Glomerular endothelial cell (primary cell): ENCODE measurements at regions not wholly inside any gene's neighbourhood (a gene's known extent, or its start where the extent isn't known, plus 50 kb on each side); places are given as distances from the start of the nearest gene placed in this dataset.
"Not testable (repeated sequence)": the region's sequence is repeated elsewhere in the genome, so short reads cannot be mapped to it uniquely, and the experiment has no call there.

ENCODE experiments used
- DNase-seq: peaks from one replicate; pipeline ENCODE4 v3.0.0-alpha.2; 2011; ENCODE audit warnings: low read depth, low spot score; ENCODE audit errors: extremely low read depth

DNA sequence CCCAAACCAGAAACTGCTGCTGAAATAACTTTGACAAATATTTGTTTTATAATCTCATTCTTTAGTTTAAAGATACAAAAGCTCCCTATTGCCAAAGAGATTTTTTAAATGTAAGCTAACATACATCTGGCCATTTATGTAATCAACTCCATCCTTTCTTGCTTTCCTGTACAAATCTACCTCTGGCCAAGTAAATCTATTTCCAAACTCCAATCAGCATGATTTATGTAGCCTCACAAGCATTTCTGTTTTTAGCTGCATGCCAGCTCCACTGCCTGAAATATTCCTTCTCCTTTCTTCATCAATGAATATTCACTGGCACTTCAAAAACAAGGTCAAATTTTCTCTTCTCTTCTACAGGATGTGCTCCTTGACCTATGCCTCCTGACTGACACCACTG lies 80.0 kb downstream of the SHOX2 start:
- no peak for DNase-seq

GRCh38 chr3:158019897-158020296 lies 86.3 kb downstream of the SHOX2 start:
- not testable (repeated sequence) for DNase-seq

- no peak for DNase-seq
Observed at GRCh38 chr3:158018462-158018861, 87.8 kb downstream of the SHOX2 start.

- DNase-seq, result no peak
Observed at GRCh38 chr3:158012901-158013300, 93.3 kb downstream of the SHOX2 start.

DNA sequence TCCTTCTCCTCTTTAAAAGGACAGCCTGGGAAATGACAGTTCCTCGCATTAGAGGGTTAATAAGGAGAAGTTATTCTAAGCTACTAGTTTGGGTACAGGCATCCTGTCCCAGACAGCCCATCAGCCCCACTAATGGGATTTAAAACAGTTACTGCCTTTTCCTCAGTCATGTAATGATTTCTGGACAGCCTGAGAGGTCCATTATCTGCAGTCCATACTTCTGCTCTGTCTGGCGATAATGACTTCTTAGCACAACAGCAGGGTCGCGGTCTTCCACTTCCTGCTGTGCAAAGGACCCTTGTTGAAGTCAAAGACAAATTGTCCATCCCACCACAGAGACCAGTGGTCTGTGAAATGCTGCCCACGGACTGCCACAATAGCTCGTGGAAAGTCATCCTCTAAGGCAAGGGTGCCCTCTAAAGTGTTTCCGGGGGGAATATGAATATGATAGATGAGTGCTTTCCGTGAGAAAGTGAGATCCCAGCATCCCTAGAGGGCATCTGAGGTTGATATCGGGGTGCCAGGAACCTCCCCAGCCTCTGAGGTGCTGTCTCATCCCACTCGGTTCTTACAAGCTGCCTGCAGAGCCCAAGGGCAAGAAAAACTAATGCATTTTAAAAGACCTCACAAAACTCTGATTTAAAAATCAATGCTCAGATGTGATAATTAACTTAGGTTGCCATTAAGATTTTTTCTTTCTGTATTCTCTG lies 100.7 kb downstream of the SHOX2 start:
- no peak for DNase-seq

GRCh38 chr3:157999246-157999645 lies 107.0 kb downstream of the SHOX2 start:
- no peak for DNase-seq

- DNase-seq, result no peak
Observed at GRCh38 chr3:157982359-157982758, 123.9 kb downstream of the SHOX2 start.

DNA sequence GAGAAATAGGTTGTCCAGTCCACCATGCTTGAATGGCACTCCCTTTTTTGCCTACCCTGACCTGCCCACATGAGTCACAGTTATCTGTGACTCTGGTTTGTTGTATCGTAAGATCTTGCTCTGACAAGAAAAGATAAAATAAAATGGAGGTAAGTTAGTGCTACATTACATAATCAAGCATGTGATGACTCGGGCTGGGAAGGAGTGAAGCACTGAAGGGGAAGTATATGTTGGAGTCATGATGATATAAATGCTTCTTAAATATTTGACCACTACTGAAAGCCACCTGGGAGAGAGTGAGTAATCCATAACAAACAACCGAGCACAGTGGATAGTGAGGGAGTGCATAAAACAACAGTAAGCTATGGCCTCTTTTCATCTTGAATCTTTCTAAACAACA lies 124.4 kb downstream of the SHOX2 start:
- DNase-seq, result no peak

DNA sequence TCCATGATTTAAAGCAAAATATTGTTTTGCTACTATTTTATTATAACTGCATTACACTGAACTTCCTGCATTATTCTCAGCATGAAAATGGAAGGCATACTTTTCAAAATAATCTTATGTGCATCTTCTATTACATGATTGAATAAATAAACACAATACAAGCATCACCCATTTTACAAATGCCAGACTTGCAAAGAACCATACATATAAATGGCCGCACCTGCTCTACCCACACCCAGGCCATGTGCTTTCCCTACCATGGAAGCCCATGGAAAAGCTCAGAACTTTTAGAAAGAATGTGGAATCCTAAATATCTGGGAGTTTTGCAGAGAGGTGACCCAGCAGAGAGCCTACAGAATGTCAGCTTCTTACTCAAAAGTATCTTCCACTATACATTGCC lies 127.2 kb downstream of the SHOX2 start:
- no peak for DNase-seq

GRCh38 chr3:157961665-157962064 lies 144.6 kb downstream of the SHOX2 start:
- DNase-seq, result no peak

DNA sequence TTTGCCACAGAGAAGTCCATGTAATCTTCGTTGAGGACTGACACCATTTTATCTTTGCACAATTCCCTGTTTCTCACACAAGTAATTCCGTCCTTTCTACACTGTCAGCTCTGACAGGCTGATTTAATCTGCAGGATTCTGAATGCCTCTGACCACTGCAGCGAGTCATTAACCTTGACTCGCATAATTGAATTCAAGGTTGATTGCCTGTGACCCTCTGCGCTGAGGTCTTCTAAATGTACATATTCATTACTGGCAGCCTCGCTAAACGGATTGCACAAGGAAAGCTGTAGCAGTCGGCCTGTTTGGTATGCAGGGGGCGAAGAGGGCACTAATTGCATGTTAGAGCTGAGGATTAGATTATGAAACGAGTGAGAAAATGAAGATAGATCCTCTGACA lies 147.8 kb downstream of the SHOX2 start:
- DNase-seq, result no peak

DNA sequence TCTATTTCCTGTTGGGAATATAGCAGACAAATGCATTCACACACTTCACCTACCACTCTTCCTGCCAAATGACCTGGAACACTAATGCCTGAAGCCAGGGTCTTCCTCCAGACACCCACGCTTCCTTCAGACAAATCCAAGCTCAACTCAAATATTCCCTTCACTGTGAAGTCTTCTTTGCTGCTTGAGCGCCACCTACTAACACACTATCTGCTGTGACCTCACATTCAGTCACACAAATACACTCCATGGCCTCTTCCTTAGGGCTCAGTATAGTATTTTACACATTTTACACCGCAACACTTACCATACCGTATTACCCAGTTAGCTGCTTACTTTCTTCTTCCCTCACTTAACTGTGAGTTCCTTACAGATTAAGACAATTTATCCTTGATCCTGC lies 149.4 kb downstream of the SHOX2 start:
- DNase-seq, result no peak

DNA sequence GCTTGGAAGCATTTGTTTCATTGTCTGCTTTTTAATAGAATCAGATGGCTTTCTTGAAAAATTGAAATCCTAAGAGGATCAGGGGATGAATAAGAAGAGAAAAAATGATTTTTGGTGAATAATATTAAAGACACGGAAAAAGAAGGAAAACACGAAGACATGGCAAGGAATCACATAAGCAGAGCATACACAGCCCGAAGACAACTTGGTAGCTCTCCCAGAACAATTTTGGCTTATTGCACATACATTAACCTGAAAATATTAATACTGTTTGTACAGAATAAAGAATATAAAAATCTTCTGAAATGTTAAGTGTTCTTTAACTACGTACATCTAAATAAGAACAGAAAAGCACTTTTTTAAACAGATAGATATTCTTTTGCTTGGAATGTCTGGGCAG lies 150.0 kb downstream of the SHOX2 start:
- no peak for DNase-seq

DNA sequence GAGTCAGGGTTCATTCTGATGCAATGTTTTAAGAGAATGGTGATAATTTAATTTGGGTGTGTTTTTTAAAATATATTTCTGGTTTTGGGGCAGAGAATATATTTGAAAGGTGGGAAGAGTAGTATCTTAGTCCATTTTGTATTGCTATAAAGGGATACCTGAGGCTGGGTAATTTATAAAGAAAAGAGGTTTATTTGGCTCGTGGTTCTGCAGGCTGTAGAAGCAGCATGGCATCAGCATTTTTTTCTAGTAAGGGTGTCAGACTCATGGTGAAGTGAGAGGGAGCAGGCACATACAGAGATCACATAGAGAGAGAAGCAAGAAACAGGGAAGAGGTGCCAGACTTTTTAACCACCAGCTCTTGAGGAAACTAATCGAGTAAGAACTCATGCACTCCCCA lies 152.7 kb downstream of the SHOX2 start:
- DNase-seq, result no peak

DNA sequence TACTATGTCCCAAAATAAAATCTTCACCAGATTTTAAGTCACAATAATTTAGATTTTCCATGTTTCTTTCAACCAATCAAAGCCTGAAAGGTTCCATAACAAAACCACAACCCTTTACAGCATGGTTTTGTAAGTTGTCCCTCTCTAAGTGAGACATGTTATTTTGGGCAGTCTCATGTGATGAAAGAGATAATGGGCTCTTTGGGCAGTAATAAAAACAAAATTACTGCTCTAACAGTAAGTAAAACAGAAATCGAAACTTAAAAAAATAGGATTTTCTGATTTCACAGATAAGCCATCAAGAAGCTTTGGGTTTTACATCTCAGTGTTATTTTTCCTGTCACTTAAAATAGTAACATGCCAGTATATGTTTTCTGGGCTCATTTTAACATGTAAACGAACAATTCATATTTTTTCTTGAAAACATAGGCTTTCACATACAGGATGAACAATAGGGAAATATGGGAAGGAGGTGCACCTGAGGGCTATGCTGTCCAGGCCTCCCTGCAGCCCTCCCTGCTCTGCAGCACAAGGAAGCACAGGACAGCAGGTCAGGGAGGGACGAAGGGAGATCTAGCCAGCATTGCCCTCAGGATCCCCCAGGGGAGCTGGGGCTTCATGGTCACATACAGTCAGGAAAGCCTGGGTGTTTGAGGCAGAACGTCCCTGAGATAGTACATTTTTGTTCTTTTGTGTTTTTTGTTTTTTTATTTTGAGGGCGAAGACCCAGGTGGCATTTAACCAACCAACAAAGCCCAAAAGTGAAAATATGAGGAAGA lies 157.4 kb downstream of the SHOX2 start:
- DNase-seq, result no peak

- DNase-seq, result no peak
Observed at GRCh38 chr3:157939166-157939565, 167.1 kb downstream of the SHOX2 start.

GRCh38 chr3:157938154-157938779 lies 168.0 kb downstream of the SHOX2 start:
- no peak for DNase-seq

GRCh38 chr3:157931517-157931916 lies 174.7 kb downstream of the SHOX2 start:
- DNase-seq, result no peak

DNA sequence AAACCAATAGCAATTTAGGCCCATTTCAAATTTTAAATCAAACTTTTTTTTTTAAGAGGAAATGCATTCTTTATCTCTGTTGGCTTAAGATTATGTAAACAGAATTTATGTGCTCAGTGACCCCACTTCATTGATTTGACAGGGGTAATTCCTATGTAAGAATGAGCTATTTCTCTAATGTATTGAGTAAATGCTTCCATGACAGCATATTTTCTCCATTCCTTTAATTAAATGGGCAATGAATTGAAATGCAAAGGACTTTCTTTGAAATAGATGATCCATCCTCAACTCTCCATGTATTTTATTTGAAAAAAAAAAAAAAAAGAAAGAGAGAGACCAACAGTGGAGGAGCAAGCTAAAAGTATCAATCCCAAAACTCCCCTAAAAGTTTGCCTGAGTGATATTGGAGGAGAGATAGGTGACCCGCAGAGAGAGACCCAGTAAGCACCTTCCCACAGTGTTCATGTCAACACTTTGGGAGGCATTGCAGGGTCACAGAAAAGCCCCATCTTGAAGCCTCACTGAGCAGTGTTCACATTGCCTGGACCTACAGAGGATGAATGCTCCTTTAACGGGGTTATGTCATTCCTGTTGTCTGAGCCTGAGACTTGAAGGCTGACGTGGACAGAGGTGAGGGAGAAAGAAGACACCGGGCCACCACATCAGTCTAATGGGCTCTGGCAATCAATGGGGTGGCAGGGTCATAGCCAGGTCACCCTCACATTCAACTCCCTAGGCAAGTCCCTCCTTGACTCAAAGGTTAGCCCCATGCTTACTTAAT lies 176.0 kb downstream of the SHOX2 start:
- DNase-seq, result no peak

DNA sequence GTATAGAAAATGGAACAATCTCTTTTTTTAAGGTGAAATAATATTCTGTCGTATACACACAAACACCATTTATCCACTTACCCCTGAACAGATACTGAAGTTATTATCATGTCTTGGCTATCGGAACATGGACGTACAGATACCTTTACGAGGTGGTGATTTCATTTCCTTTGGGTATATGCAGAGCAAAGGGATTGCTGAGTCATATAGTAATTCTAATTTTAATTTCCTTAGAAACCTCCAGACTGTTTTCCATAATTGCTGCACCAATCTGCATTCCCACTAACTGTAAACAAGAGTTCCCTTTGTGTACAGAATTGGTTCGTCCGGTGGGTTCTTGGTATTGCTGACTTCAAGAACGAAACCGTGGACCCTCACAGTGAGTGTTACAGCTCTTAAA lies 179.4 kb downstream of the SHOX2 start:
- no peak for DNase-seq

DNA sequence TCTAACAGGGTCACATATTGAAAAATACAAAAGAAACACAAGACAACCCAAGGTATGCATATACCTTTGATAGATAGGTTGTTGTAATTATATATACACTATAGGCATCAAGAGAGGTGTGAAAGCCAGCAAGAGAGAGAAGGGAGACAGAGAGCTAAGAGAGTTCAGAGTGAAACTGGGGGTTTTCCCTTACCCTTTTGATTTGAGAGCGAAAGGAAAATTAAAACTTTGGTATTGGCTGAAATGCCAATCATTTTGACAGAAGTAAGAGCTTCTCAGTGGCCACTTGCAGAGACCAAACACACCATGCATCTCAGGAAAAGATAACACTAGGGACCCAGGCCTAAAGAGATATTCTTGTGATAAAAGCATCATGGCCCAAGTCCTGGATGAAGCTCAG lies 183.6 kb downstream of the SHOX2 start:
- no peak for DNase-seq
